ENCODE measurements at regions not wholly inside any gene's neighbourhood (a gene's known extent, or its start where the extent isn't known, plus 50 kb on each side); places are given as distances from the start of the nearest gene placed in this dataset.

DNA sequence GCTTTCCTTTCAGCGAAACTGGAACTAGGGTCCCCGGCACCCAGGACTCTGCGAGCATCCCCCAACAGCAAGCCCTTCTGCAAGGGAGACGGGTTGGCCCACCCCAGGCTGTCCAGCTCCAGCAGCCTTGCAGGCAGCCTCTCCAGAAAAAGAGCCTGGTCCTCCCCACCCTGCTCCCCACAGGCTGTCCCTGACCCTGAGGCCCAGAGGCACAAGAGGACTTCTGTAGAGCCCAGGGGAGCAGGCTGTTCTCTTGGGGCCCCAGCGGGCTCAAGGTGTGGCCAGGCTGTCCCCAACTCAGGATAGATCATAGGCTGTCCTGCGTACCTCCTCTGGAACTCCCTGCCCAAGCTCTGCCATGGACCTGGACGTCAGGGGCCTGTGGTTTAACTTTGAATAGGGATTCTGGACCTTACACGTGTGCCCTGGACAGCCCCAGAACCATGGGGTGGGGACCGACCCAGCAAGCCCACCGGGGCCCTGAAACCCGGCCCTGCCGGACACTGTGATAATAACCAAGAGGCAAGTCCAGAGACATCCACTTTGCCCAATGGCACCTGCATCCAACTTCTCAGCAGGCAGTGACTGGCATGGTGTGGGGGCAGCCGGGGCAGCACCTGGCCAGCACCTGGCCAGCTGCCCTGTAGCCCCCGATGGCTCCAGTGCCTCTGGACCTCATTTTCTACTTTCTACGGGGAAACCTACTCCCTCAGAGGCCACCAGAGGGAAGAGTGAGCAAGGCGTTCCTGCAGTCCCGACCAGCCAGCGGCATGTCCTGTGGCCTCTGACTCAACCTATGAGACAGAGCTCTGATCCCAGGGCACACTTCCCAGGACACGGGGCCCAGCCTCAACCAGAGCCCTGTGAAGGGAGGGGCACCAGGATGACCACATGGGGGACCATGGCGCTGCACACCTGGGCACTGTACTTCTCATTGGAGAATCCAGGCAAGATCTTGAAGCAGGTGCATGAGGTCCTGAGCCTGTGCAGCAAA is 50.9 kb upstream of the TPM4 start:
- H3K4me3 ChIP-seq (ENCODE audit: low read length), result no peak overlapping the region
- no peaks in the 10 kb centered on the region for H3K36me3 ChIP-seq (ENCODE audit: insufficient read depth, low read depth, low read length)
- peaks cover 41% of the 10 kb centered on the region for H3K9me3 ChIP-seq (ENCODE audit: insufficient read depth, low read depth, low read length)
- H3K27ac ChIP-seq (ENCODE audit: low read length), result no peak overlapping the region
- no peak overlapping the region for H3K9ac ChIP-seq (ENCODE audit: low read depth, low read length)
- no peaks in the 10 kb centered on the region for H3K4me1 ChIP-seq (ENCODE audit: insufficient read depth, low read length)
- no peaks in the 10 kb centered on the region for H3K27me3 ChIP-seq (ENCODE audit: insufficient read depth, low read length)

DNA sequence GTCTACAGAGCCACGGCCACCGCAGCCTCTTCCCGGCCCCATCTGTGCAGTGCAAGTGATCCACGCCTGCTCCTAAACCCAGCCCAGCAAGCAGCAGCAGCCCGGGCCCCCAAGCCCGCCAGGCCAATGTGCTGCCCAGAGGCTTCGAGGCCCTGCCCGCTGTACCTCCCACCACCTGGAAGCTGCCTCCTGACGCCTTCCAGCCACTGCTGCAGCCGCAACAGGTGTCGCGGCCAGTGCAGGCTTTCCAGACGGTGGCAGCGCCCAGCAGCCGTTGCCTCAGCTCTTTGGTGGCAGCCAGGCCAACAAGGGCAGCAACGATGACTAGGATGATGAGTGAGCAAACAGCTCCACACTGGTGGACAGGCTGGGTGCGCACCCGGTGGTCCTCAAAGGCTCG is 50.2 kb upstream of the TPM4 start:
- Histone ChIP-seq H3K9me3 (ENCODE audit: insufficient read depth, low read depth, low read length) (peaks cover 34% of the 10 kb centered on the region), H3K9ac (ENCODE audit: low read depth, low read length) (no peak overlapping the region), H3K4me3 (ENCODE audit: low read length) (no peak overlapping the region), H3K4me1 (ENCODE audit: insufficient read depth, low read length) (no peaks in the 10 kb centered on the region), H3K36me3 (ENCODE audit: insufficient read depth, low read depth, low read length) (no peaks in the 10 kb centered on the region), H3K27ac (ENCODE audit: low read length) (no peak overlapping the region), H3K27me3 (ENCODE audit: insufficient read depth, low read length) (no peaks in the 10 kb centered on the region)

Measured in iPS-20b (cell line).